Right atrium auricular region (tissue), 2 donors: ENCODE measurements at regions not wholly inside any gene's neighbourhood (a gene's known extent, or its start where the extent isn't known, plus 50 kb on each side); places are given as distances from the start of the nearest gene placed in this dataset.

Experiments
- DNase-seq: peaks from one replicate; pipeline ENCODE4 v3.0.0-alpha.2; 2019; ENCODE audit warnings: low spot score
- H3K27ac ChIP-seq, 2 donors: fragments of 200-600 bp; sonication (generic); 1 replicate in 1 of 2; 2 replicates in 1 of 2; pipeline ENCODE4 v1.5.1; 2016 to 2019
- H3K27me3 ChIP-seq, 2 donors: fragments of 200-600 bp; sonication (generic); one replicate each; pipeline versions ENCODE4 v1.5.1 to v1.6.0; 2017 to 2019
- H3K36me3 ChIP-seq: fragments of 200-600 bp; sonication (generic); one replicate; pipeline ENCODE4 v1.5.1; 2016
- H3K4me1 ChIP-seq, 2 donors: fragments of 200-600 bp; sonication (generic); one replicate each; pipeline versions ENCODE4 v1.5.1 to v1.6.0; 2017 to 2019
- H3K4me3 ChIP-seq, 2 donors: fragments of 200-600 bp; sonication (generic); 1 replicate in 1 of 2; 2 replicates in 1 of 2; pipeline ENCODE4 v1.5.1; 2017 to 2019; ENCODE audit warnings: mild to moderate bottlenecking in 1 of 2, moderate library complexity in 1 of 2
- H3K9me3 ChIP-seq, 2 donors: fragments of 200-600 bp; sonication (generic); one replicate each; pipeline ENCODE4 v1.5.1; 2019
- CTCF ChIP-seq, 2 donors: fragments of 200-600 bp; sonication (generic); IDR thresholded peaks; one replicate each; pipeline ENCODE4 v1.5.1; 2019; ENCODE audit warnings: antibody characterized with exemption in 2 of 2

GRCh38 chr4:53644607-53645006 lies 53.3 kb upstream of the LNX1 start:
- Histone ChIP-seq H3K27ac (no peak overlapping the region), H3K9me3 (no peaks in the 10 kb centered on the region), H3K36me3 (no peaks in the 10 kb centered on the region), H3K27me3 (no peaks in the 10 kb centered on the region), H3K4me1 (peaks cover 0 to 19% of the 10 kb centered on the region in 2 donors), H3K4me3 (no peak overlapping the region)
- no peak for DNase-seq
- no peak for TF ChIP-seq CTCF (IDR thresholded peaks at IDR 0.05)
